ENCODE measurements at regions not wholly inside any gene's neighbourhood (a gene's known extent, or its start where the extent isn't known, plus 50 kb on each side); places are given as distances from the start of the nearest gene placed in this dataset.

DNA sequence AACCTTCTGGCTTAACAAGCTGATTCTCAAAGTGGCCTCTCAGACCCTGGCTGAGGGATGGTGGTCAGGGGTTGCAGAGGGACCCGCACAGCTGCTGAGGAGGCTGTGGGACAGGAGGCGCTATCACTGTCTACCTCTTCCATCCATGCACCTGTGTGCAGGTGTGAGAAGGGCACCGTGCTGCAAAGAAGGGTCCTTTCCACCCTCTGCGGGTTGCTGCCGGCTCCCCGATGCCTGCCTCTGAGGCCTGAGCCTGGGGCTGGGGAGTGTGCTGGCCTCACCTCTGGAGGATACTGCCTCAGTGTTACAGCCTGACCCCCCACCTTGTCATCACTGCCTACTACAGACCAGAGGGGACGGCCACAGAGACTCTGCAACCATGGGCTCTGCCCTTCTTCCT is 66.1 kb upstream of the B3GAT1 start:
- CTCF ChIA-PET = no interaction called here

DNA sequence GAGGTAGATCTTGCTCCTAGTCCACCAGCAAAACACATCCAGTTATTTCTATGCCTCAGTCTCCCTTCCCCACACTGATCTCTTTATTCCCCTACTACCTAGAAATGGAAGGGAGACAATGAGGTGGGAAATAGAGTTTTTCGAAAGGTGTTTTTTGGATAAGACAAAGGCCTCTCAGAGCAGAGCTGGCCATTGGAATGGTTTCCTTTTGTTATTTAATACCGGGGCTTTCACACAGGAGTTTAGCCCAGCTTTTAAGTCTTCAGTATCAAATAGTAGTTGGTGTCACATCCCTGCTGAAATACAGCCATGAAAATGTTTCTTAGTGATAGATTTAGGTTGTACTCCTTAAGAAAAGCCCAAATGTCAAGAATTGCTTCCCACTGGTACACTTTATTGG is 65.4 kb upstream of the B3GAT1 start:
- POLR2A ChIA-PET = interaction anchor here (1.2 kb wide), 1 partner anchor 9 kb away, joined by 3 read pairs; no protein-coding TSS in a partner anchor
- no peak overlapping the region for H3K27ac ChIP-seq (ENCODE audit: extremely low read depth, low read depth, low read length)
- CTCF ChIA-PET = interaction anchor here (0.7 kb wide), 1 partner anchor 216 kb away, joined by 3 read pairs; no protein-coding TSS in a partner anchor
- no peaks in the 10 kb centered on the region for H3K9me3 ChIP-seq (ENCODE audit: control insufficient read depth, insufficient read depth, low read depth, low read length)
- H3K36me3 ChIP-seq (ENCODE audit: control insufficient read depth in 2 of 2, insufficient read depth in 1 of 2, low read length in 2 of 2) = no peaks in the 10 kb centered on the region
- H3K4me1 ChIP-seq (ENCODE audit: control insufficient read depth, insufficient read depth, low read length) = no peaks in the 10 kb centered on the region
- no peak overlapping the region for H3K4me3 ChIP-seq (ENCODE audit: low read depth, low read length)
- TF ChIP-seq ZNF274 (IDR thresholded peaks at IDR 0.05; ENCODE audit: low read length) (no peak), ZNF274 (tag by site-specific recombination; IDR thresholded peaks at IDR 0.05; ENCODE audit: borderline replicate concordance) (no peak), ZBTB17 (tag by site-specific recombination; IDR thresholded peaks at IDR 0.05) (no peak), ZNF223 (tag by site-specific recombination; IDR thresholded peaks at IDR 0.05) (no peak), OSR2 (tag by site-specific recombination; IDR thresholded peaks at IDR 0.05) (no peak)
- TF ChIP-seq, protein P1, sequence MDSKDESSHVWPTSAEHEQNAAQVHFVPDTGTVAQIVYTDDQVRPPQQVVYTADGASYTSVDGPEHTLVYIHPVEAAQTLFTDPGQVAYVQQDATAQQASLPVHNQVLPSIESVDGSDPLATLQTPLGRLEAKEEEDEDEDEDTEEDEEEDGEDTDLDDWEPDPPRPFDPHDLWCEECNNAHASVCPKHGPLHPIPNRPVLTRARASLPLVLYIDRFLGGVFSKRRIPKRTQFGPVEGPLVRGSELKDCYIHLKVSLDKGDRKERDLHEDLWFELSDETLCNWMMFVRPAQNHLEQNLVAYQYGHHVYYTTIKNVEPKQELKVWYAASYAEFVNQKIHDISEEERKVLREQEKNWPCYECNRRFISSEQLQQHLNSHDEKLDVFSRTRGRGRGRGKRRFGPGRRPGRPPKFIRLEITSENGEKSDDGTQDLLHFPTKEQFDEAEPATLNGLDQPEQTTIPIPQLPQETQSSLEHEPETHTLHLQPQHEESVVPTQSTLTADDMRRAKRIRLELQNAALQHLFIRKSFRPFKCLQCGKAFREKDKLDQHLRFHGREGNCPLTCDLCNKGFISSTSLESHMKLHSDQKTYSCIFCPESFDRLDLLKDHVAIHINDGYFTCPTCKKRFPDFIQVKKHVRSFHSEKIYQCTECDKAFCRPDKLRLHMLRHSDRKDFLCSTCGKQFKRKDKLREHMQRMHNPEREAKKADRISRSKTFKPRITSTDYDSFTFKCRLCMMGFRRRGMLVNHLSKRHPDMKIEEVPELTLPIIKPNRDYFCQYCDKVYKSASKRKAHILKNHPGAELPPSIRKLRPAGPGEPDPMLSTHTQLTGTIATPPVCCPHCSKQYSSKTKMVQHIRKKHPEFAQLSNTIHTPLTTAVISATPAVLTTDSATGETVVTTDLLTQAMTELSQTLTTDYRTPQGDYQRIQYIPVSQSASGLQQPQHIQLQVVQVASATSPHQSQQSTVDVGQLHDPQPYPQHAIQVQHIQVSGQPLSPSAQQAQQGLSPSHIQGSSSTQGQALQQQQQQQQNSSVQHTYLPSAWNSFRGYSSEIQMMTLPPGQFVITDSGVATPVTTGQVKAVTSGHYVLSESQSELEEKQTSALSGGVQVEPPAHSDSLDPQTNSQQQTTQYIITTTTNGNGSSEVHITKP (tag by site-specific recombination; IDR thresholded peaks at IDR 0.05) = no peak
- TF ChIP-seq, protein P2, sequence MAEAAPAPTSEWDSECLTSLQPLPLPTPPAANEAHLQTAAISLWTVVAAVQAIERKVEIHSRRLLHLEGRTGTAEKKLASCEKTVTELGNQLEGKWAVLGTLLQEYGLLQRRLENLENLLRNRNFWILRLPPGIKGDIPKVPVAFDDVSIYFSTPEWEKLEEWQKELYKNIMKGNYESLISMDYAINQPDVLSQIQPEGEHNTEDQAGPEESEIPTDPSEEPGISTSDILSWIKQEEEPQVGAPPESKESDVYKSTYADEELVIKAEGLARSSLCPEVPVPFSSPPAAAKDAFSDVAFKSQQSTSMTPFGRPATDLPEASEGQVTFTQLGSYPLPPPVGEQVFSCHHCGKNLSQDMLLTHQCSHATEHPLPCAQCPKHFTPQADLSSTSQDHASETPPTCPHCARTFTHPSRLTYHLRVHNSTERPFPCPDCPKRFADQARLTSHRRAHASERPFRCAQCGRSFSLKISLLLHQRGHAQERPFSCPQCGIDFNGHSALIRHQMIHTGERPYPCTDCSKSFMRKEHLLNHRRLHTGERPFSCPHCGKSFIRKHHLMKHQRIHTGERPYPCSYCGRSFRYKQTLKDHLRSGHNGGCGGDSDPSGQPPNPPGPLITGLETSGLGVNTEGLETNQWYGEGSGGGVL (tag by site-specific recombination; IDR thresholded peaks at IDR 0.05) = no peak

More for the DNA sequence above, 66.1 kb upstream of the B3GAT1 start:
- TF ChIP-seq, protein P3, sequence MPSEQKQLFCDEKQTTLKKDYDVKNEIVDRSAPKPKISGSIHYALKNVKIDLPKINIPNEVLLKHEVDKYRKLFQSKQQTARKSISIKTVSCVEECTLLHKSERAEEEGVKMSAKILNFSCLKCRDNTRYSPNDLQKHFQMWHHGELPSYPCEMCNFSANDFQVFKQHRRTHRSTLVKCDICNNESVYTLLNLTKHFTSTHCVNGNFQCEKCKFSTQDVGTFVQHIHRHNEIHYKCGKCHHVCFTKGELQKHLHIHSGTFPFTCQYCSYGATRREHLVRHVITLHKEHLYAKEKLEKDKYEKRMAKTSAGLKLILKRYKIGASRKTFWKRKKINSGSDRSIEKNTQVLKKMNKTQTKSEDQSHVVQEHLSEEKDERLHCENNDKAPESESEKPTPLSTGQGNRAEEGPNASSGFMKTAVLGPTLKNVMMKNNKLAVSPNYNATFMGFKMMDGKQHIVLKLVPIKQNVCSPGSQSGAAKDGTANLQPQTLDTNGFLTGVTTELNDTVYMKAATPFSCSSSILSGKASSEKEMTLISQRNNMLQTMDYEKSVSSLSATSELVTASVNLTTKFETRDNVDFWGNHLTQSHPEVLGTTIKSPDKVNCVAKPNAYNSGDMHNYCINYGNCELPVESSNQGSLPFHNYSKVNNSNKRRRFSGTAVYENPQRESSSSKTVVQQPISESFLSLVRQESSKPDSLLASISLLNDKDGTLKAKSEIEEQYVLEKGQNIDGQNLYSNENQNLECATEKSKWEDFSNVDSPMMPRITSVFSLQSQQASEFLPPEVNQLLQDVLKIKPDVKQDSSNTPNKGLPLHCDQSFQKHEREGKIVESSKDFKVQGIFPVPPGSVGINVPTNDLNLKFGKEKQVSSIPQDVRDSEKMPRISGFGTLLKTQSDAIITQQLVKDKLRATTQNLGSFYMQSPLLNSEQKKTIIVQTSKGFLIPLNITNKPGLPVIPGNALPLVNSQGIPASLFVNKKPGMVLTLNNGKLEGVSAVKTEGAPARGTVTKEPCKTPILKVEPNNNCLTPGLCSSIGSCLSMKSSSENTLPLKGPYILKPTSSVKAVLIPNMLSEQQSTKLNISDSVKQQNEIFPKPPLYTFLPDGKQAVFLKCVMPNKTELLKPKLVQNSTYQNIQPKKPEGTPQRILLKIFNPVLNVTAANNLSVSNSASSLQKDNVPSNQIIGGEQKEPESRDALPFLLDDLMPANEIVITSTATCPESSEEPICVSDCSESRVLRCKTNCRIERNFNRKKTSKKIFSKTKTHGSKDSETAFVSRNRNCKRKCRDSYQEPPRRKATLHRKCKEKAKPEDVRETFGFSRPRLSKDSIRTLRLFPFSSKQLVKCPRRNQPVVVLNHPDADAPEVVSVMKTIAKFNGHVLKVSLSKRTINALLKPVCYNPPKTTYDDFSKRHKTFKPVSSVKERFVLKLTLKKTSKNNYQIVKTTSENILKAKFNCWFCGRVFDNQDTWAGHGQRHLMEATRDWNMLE (tag by site-specific recombination; conservative IDR thresholded peaks at IDR 0.05; ENCODE audit: low read depth) = no peak
- TF ChIP-seq YY2 (tag by site-specific recombination; IDR thresholded peaks at IDR 0.05) (no peak), ZFP37 (tag by site-specific recombination; IDR thresholded peaks at IDR 0.05) (no peak), ZNF449 (tag by site-specific recombination; IDR thresholded peaks at IDR 0.05) (no peak), ZNF704 (tag by site-specific recombination; IDR thresholded peaks at IDR 0.05) (no peak), KLF7 (tag by site-specific recombination; IDR thresholded peaks at IDR 0.05; ENCODE audit: borderline replicate concordance) (no peak)
- TF ChIP-seq, protein P4, sequence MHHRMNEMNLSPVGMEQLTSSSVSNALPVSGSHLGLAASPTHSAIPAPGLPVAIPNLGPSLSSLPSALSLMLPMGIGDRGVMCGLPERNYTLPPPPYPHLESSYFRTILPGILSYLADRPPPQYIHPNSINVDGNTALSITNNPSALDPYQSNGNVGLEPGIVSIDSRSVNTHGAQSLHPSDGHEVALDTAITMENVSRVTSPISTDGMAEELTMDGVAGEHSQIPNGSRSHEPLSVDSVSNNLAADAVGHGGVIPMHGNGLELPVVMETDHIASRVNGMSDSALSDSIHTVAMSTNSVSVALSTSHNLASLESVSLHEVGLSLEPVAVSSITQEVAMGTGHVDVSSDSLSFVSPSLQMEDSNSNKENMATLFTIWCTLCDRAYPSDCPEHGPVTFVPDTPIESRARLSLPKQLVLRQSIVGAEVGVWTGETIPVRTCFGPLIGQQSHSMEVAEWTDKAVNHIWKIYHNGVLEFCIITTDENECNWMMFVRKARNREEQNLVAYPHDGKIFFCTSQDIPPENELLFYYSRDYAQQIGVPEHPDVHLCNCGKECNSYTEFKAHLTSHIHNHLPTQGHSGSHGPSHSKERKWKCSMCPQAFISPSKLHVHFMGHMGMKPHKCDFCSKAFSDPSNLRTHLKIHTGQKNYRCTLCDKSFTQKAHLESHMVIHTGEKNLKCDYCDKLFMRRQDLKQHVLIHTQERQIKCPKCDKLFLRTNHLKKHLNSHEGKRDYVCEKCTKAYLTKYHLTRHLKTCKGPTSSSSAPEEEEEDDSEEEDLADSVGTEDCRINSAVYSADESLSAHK (tag by site-specific recombination; IDR thresholded peaks at IDR 0.05) = no peak
- Histone ChIP-seq H3K36me3 (ENCODE audit: control insufficient read depth in 2 of 2, insufficient read depth in 1 of 2, low read length in 2 of 2) (no peaks in the 10 kb centered on the region), H3K4me1 (ENCODE audit: control insufficient read depth, insufficient read depth, low read length) (no peaks in the 10 kb centered on the region), H3K27ac (ENCODE audit: extremely low read depth, low read depth, low read length) (no peak overlapping the region), H3K4me3 (ENCODE audit: low read depth, low read length) (no peak overlapping the region), H3K9me3 (ENCODE audit: control insufficient read depth, insufficient read depth, low read depth, low read length) (no peaks in the 10 kb centered on the region)
- POLR2A ChIA-PET = no interaction called here

Data from HEK293 (cell line).